SU-DHL-6 (cell line): ENCODE measurements at regions not wholly inside any gene's neighbourhood (a gene's known extent, or its start where the extent isn't known, plus 50 kb on each side); places are given as distances from the start of the nearest gene placed in this dataset.

Experiments used
- H2AFZ ChIP-seq: fragments of 200-600 bp; sonication (generic); 2 replicates; pipeline ENCODE4 v1.6.1; 2014; ENCODE audit warnings: low read depth, mild to moderate bottlenecking, moderate library complexity, mixed read lengths, antibody characterized with exemption, low read length; ENCODE audit not compliant: severe bottlenecking
- H3F3A ChIP-seq: fragments of 200-600 bp; shearing (Covaris generic); 2 replicates; pipeline ENCODE4 v1.6.0; 2016; ENCODE audit warnings: antibody characterized with exemption, mild to moderate bottlenecking; ENCODE audit not compliant: insufficient read depth
- H3K27ac ChIP-seq: fragments of 200-600 bp; sonication (generic); 2 replicates; pipeline ENCODE4 v1.5.1; 2016; ENCODE audit warnings: low read depth, mild to moderate bottlenecking, low read length, moderate library complexity, mixed read lengths
- H3K27me3 ChIP-seq: fragments of 200-600 bp; sonication (generic), shearing (Covaris generic); 2 replicates; pipeline ENCODE4 v1.6.0; 2014; ENCODE audit warnings: mild to moderate bottlenecking, low read length
- H3K36me3 ChIP-seq: fragments of 200-600 bp; sonication (generic); 2 replicates; pipeline ENCODE4 v1.6.1; 2014; ENCODE audit warnings: mild to moderate bottlenecking, low read length, mixed read lengths
- H3K4me2 ChIP-seq: fragments of 300-600, 200-600 bp; shearing (Covaris generic), sonication (generic); 2 replicates; pipeline ENCODE4 v1.6.0; 2014; ENCODE audit warnings: low read length, low read depth, mild to moderate bottlenecking; ENCODE audit not compliant: poor library complexity, severe bottlenecking
- H3K4me3 ChIP-seq: fragments of 200-600 bp; sonication (generic); 2 replicates; pipeline ENCODE4 v1.5.1; 2014; ENCODE audit warnings: antibody characterized with exemption, low read length, mild to moderate bottlenecking, mixed read lengths; ENCODE audit not compliant: insufficient read depth, poor library complexity, severe bottlenecking
- H3K79me2 ChIP-seq: fragments of 200-600 bp; sonication (generic); 2 replicates; pipeline ENCODE4 v1.6.1; 2014; ENCODE audit warnings: mild to moderate bottlenecking, low read length, moderate library complexity; ENCODE audit not compliant: insufficient read depth
- H3K9ac ChIP-seq: fragments of 200-600 bp; sonication (generic); 2 replicates; pipeline ENCODE4 v1.7.0; 2014; ENCODE audit warnings: mild to moderate bottlenecking, low read length
- H3K9me2 ChIP-seq: fragments of 200-600 bp; sonication (generic); replicated peaks from 2 replicates; pipeline ENCODE4 v1.6.1; 2014; ENCODE audit warnings: low read length; ENCODE audit not compliant: insufficient read depth
- H3K9me3 ChIP-seq: fragments of 200-600 bp; sonication (generic); 2 replicates; pipeline ENCODE4 v1.6.1; 2014; ENCODE audit warnings: low read length, mixed read lengths; ENCODE audit not compliant: insufficient read depth
- H4K20me1 ChIP-seq: fragments of 200-600 bp; sonication (generic); 2 replicates; pipeline ENCODE4 v1.6.1; 2014; ENCODE audit warnings: low read depth, mild to moderate bottlenecking, antibody characterized with exemption, low read length, moderate library complexity, mixed read lengths
- CTCF ChIP-seq: fragments of 200-600 bp; sonication (generic); IDR thresholded peaks from one replicate; pipeline ENCODE4 v1.5.1; 2017; ENCODE audit warnings: antibody characterized with exemption, mild to moderate bottlenecking, low read length, moderate library complexity; ENCODE audit not compliant: insufficient read depth, poor library complexity, severe bottlenecking
- EZH2phosphoT487 ChIP-seq: fragments of 200-600 bp; sonication (generic), shearing (Covaris generic); conservative IDR thresholded peaks from 2 replicates; pipeline ENCODE4 v1.6.1; 2018; ENCODE audit warnings: mild to moderate bottlenecking, antibody characterized with exemption, low read length, moderate library complexity, mixed read lengths

- H3K79me2 ChIP-seq: no peaks in the 10 kb centered on the region
- no peaks in the 10 kb centered on the region for H3K36me3 ChIP-seq
- H2AFZ ChIP-seq: no peak overlapping the region
- H3K4me3 ChIP-seq: no peak overlapping the region
- no peak overlapping the region for H3K4me2 ChIP-seq
- H3K9me2 ChIP-seq: 0 out of 2 replicates have a peak, but pooled peaks cover 4% of the 10 kb centered on the region
- no peak overlapping the region for H3K9ac ChIP-seq
- H3K9me3 ChIP-seq: no peaks in the 10 kb centered on the region
- no peak for TF ChIP-seq EZH2phosphoT487
- H4K20me1 ChIP-seq: no peaks in the 10 kb centered on the region
- no peaks in the 10 kb centered on the region for H3K27me3 ChIP-seq
- no peak overlapping the region for H3K27ac ChIP-seq
- H3F3A ChIP-seq: no peaks in the 10 kb centered on the region
Observed at GRCh38 chr1:88284666-88285366, 399.3 kb upstream of the PKN2 start.

GRCh38 chr1:88286716-88287115 is 397.4 kb upstream of the PKN2 start:
- Histone ChIP-seq H4K20me1 (no peaks in the 10 kb centered on the region), H3K36me3 (no peaks in the 10 kb centered on the region)

GRCh38 chr1:88288571-88288970 is 395.5 kb upstream of the PKN2 start:
- Histone ChIP-seq H3K79me2 (no peaks in the 10 kb centered on the region), H3K4me2 (no peak overlapping the region), H3F3A (no peaks in the 10 kb centered on the region), H3K36me3 (no peaks in the 10 kb centered on the region), H3K9ac (no peak overlapping the region), H2AFZ (no peak overlapping the region), H3K4me3 (no peak overlapping the region), H3K27ac (no peak overlapping the region), H3K9me2 (no peaks in the 10 kb centered on the region), H3K27me3 (no peaks in the 10 kb centered on the region), H3K9me3 (no peaks in the 10 kb centered on the region), H4K20me1 (no peaks in the 10 kb centered on the region)
- no peak for TF ChIP-seq EZH2phosphoT487
- TF ChIP-seq CTCF: no peak

More at GRCh38 chr1:88286716-88287115, 397.4 kb upstream of the PKN2 start:
- H3K79me2 ChIP-seq: no peaks in the 10 kb centered on the region
- no peak overlapping the region for H3K27ac ChIP-seq
- no peak overlapping the region for H3K9ac ChIP-seq
- H2AFZ ChIP-seq: no peak overlapping the region
- TF ChIP-seq CTCF (no peak), EZH2phosphoT487 (no peak)
- no peak overlapping the region for H3K4me3 ChIP-seq
- no peaks in the 10 kb centered on the region for H3F3A ChIP-seq
- H3K9me3 ChIP-seq: no peaks in the 10 kb centered on the region
- H3K4me2 ChIP-seq: no peak overlapping the region
- H3K27me3 ChIP-seq: no peaks in the 10 kb centered on the region
- 0 out of 2 replicates have a peak, but pooled peaks cover 4% of the 10 kb centered on the region for H3K9me2 ChIP-seq

- Histone ChIP-seq H3K4me3 (no peak overlapping the region), H3K27ac (no peak overlapping the region), H2AFZ (no peak overlapping the region)
Observed at GRCh38 chr1:88289401-88290102, 394.5 kb upstream of the PKN2 start.

More at GRCh38 chr1:88289401-88290102, 394.5 kb upstream of the PKN2 start:
- H3K27me3 ChIP-seq: no peaks in the 10 kb centered on the region
- no peaks in the 10 kb centered on the region for H3K79me2 ChIP-seq
- no peaks in the 10 kb centered on the region for H3K36me3 ChIP-seq
- no peak overlapping the region for H3K9ac ChIP-seq
- no peaks in the 10 kb centered on the region for H3K9me3 ChIP-seq
- H3K4me2 ChIP-seq: no peak overlapping the region
- no peaks in the 10 kb centered on the region for H3F3A ChIP-seq
- H4K20me1 ChIP-seq: no peaks in the 10 kb centered on the region
- TF ChIP-seq EZH2phosphoT487: no peak
- no peak for TF ChIP-seq CTCF
- H3K9me2 ChIP-seq: no peaks in the 10 kb centered on the region
